HEK293T (cell line): ENCODE measurements at regions not wholly inside any gene's neighbourhood (a gene's known extent, or its start where the extent isn't known, plus 50 kb on each side); places are given as distances from the start of the nearest gene placed in this dataset.

ENCODE experiments used
- CTCF ChIA-PET: fragments of 350-600 bp; formaldehyde crosslinking; extraction: SDS; loops from one replicate; lab custom pipeline; 2021; ENCODE audit warnings: antibody characterized with exemption, inconsistent platforms; lab: Yijun Ruan, JAX
- POLR2A ChIA-PET: fragments of 350-600 bp; formaldehyde crosslinking; extraction: SDS; loops from one replicate; lab custom pipeline; 2020; ENCODE audit warnings: antibody characterized with exemption, inconsistent platforms; lab: Yijun Ruan, JAX
- DNase-seq: peaks from one replicate; pipeline ENCODE4 v3.0.0; 2012; ENCODE audit warnings: mixed read lengths; ENCODE audit errors: extremely low spot score
- ARNT ChIP-seq: fragments of 450-650 bp; IDR thresholded peaks from 2 replicates; pipeline ENCODE4 v1.6.1; 2017; ENCODE audit warnings: mild to moderate bottlenecking
- BHLHE40 ChIP-seq: fragments of 450-650 bp; IDR thresholded peaks from 2 replicates; pipeline ENCODE4 v1.6.1; 2016; ENCODE audit warnings: mild to moderate bottlenecking, moderate library complexity, borderline replicate concordance
- CTBP1 ChIP-seq: fragments of 450-650 bp; IDR thresholded peaks from 2 replicates; pipeline ENCODE4 v1.6.1; 2016; ENCODE audit warnings: borderline replicate concordance
- ELF4 ChIP-seq: fragments of 450-650 bp; IDR thresholded peaks from 2 replicates; pipeline ENCODE4 v1.6.1; 2017; ENCODE audit warnings: antibody characterized with exemption
- FOXA1 ChIP-seq: fragments of 450-650 bp; IDR thresholded peaks from 2 replicates; pipeline ENCODE4 v1.6.1; 2016; ENCODE audit warnings: mild to moderate bottlenecking
- FOXK2 ChIP-seq: fragments of 450-650 bp; IDR thresholded peaks from 2 replicates; pipeline ENCODE4 v1.6.1; 2016; ENCODE audit warnings: mild to moderate bottlenecking
- FOXM1 ChIP-seq: fragments of 450-650 bp; IDR thresholded peaks from 2 replicates; pipeline ENCODE4 v1.6.1; 2017; ENCODE audit warnings: mild to moderate bottlenecking, borderline replicate concordance
- HDGF ChIP-seq: fragments of 450-650 bp; IDR thresholded peaks from 2 replicates; pipeline ENCODE4 v1.6.1; 2017; ENCODE audit warnings: antibody characterized with exemption, borderline replicate concordance
- L3MBTL2 ChIP-seq: fragments of 450-650 bp; conservative IDR thresholded peaks from 2 replicates; pipeline ENCODE4 v1.6.1; 2016; ENCODE audit warnings: mild to moderate bottlenecking
- LEF1 ChIP-seq: fragments of 450-650 bp; IDR thresholded peaks from 2 replicates; pipeline ENCODE4 v1.6.1; 2017; ENCODE audit warnings: mild to moderate bottlenecking, borderline replicate concordance
- NFRKB ChIP-seq: fragments of 450-650 bp; IDR thresholded peaks from 2 replicates; pipeline ENCODE4 v1.6.1; 2016; ENCODE audit warnings: mild to moderate bottlenecking, moderate library complexity
- SP1 ChIP-seq: fragments of 450-650 bp; IDR thresholded peaks from 2 replicates; pipeline ENCODE4 v1.6.1; 2017
- SUZ12 ChIP-seq: fragments of 450-650 bp; IDR thresholded peaks from 2 replicates; pipeline ENCODE4 v1.6.1; 2016; ENCODE audit warnings: mild to moderate bottlenecking
- TARDBP ChIP-seq: fragments of 450-650 bp; IDR thresholded peaks from 2 replicates; pipeline ENCODE4 v1.6.1; 2016
- ZNF384 ChIP-seq: fragments of 450-650 bp; IDR thresholded peaks from 2 replicates; pipeline ENCODE4 v1.6.1; 2016
- TF ChIP-seq, protein P1 (sequence below): fragments of 450-650 bp; IDR thresholded peaks from 2 replicates; pipeline ENCODE4 v1.6.1; 2016

DNA sequence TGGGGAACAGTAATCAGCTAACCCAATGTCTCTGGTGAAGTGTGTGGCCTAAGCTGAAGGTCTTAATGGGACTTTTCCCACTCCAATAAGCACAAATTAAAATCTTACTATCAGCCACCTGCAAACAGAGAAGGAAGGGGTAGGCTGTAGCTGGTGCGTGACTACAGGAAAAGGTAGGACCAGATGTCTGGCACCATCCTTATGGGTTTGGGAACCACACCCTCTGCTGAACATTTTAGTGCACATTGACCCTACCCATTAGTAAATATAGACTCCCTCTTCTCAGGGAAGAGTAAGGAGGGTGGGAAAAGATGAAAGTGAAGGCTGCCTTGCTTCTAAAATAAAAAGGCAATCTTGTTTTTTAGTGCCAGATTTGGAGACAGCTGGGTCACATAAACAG is 602.8 kb downstream of the FAT4 start:
- no peak for DNase-seq
- TF ChIP-seq HDGF, result no peak
- POLR2A ChIA-PET, result no interaction called here
- CTCF ChIA-PET, result no interaction called here

DNA sequence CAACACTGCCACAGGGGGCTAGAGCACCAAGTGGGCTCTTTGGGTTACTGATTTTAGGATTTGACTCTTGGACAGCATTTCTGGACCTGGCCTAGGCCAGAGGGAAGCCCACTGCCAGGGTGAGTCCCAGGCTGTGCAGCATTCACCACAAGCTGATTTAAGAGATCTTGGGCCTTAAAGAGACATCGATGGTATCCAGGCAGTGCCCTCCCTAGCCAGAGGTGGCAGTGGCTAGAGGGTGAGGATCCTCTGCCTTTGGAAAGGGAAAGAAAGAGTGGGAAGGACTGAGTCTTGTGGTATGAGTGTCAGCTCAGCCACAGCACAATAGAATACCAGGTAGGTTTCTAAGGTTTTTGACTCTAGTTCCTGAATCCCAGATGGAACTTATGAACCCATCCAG is 613.9 kb downstream of the FAT4 start:
- CTCF ChIA-PET, result no interaction called here

DNA sequence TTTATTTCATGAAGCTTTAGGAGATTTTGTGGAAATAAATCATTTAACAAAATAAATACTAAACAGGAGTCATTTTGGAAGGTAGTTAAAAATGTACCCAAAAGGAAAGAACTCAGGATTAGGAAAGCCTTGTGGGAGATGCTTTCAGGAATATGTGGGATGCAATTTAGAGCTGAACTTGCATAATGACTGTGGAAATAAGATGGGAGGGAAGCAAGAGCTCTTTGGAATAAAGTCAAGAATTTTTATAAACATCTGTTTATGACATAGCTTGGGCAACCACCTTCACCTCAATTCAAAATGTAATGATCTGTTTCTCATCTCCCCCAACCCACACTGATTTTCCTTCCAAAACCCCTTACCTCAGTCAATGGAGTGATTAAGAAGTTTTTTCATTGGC is 623.8 kb downstream of the FAT4 start:
- DNase-seq, result no peak
- TF ChIP-seq NFRKB (no peak), ZNF384 (no peak), TARDBP (no peak), ARNT (no peak), FOXM1 (no peak), FOXK2 (no peak), HDGF (no peak), SP1 (no peak), SUZ12 (no peak), ELF4 (no peak), FOXA1 (no peak), BHLHE40 (no peak), L3MBTL2 (no peak), CTBP1 (no peak)
- POLR2A ChIA-PET, result no interaction called here
- CTCF ChIA-PET, result no interaction called here

More for the DNA sequence above, 613.9 kb downstream of the FAT4 start:
- no peak for DNase-seq
- no peak for TF ChIP-seq ELF4
- no peak for TF ChIP-seq SUZ12
- no peak for TF ChIP-seq SP1
- no peak for TF ChIP-seq NFRKB
- TF ChIP-seq ZNF384, result no peak
- TF ChIP-seq, protein P1, sequence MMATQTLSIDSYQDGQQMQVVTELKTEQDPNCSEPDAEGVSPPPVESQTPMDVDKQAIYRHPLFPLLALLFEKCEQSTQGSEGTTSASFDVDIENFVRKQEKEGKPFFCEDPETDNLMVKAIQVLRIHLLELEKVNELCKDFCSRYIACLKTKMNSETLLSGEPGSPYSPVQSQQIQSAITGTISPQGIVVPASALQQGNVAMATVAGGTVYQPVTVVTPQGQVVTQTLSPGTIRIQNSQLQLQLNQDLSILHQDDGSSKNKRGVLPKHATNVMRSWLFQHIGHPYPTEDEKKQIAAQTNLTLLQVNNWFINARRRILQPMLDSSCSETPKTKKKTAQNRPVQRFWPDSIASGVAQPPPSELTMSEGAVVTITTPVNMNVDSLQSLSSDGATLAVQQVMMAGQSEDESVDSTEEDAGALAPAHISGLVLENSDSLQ, result no peak
- TF ChIP-seq FOXM1, result no peak
- no peak for TF ChIP-seq HDGF
- TF ChIP-seq L3MBTL2, result no peak
- TF ChIP-seq BHLHE40, result no peak
- TF ChIP-seq TARDBP, result no peak
- no peak for TF ChIP-seq FOXK2
- no peak for TF ChIP-seq ARNT
- no peak for TF ChIP-seq FOXA1
- TF ChIP-seq LEF1, result no peak
- no peak for TF ChIP-seq CTBP1
- POLR2A ChIA-PET, result no interaction called here

DNA sequence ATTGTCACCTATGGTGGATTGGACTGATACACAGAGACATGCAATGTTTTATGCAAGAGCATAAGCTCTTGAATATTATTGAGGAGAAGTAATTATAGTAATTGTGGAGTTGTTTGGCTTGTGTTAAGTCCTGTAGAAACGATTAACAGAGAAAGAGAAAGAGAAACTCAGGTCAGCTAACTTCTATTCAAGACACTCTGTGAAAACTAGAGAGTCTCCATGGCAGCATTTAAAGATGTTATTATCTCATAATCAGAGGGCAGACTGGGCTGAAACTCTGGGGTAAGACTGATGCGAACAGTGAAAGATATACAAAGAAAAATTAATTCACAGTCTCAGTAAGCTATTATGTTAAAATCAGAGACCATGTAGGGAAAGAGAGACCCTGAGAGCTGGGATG is 625.7 kb downstream of the FAT4 start:
- DNase-seq, result no peak
- ChIA-PET POLR2A (no interaction called here), CTCF (no interaction called here)
- no peak for TF ChIP-seq ELF4
- TF ChIP-seq FOXA1, result no peak
- no peak for TF ChIP-seq HDGF
- TF ChIP-seq FOXM1, result no peak
- TF ChIP-seq ARNT, result no peak
- no peak for TF ChIP-seq ZNF384
- TF ChIP-seq SUZ12, result no peak
- no peak for TF ChIP-seq BHLHE40
- TF ChIP-seq, protein P1, result no peak
- TF ChIP-seq SP1, result no peak

DNA sequence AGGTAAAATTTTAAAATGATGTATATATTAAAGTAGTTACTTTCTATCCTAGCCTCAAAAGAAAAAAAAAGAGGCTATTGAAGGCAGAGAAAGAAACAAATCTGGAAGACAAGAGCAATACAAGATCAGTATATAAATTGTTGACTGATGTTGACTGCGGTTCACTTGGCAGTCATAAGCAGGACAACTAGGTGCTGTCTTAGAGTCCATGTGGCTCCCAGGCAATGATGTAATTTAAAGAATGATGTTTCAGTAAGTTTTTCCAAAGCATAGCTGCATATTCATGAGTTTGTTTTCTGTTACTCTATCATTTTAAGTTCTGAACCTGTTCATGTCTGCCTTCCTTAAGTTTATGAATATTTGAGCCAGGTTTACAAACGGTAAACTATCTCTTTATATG is 630.2 kb downstream of the FAT4 start:
- TF ChIP-seq LEF1 (no peak), SP1 (no peak), ZNF384 (no peak), FOXM1 (no peak), ELF4 (no peak), ARNT (no peak), L3MBTL2 (no peak), FOXA1 (no peak), SUZ12 (no peak), FOXK2 (no peak), HDGF (no peak), NFRKB (no peak)
- DNase-seq, result no peak
- ChIA-PET CTCF (no interaction called here), POLR2A (no interaction called here)

DNA sequence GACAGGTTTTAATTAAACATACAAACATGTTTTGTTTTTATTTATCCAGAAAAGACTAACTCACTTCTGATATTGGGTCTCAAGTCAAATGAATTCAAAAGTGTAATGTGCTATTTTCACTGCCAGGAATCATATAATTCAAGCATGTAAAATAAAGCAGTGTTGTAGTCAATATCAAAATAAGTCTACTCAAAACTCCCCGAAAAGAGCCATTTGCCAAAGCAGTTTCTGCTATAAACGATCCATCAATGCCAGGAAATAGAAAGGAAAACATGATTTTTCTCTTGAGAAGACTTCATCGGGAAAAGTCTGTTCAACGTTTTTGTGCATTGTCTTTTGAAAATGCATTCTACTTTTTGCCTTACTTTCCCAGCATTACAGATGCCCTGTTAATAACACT is 633.3 kb downstream of the FAT4 start:
- CTCF ChIA-PET, result no interaction called here
- no peak for DNase-seq
- no peak for TF ChIP-seq FOXA1
- TF ChIP-seq, protein P1, result no peak
- TF ChIP-seq ARNT, result no peak
- TF ChIP-seq TARDBP, result no peak
- TF ChIP-seq FOXM1, result no peak
- no peak for TF ChIP-seq CTBP1
- TF ChIP-seq NFRKB, result no peak
- TF ChIP-seq BHLHE40, result no peak
- TF ChIP-seq LEF1, result no peak
- TF ChIP-seq FOXK2, result no peak
- no peak for TF ChIP-seq L3MBTL2
- TF ChIP-seq SUZ12, result no peak
- no peak for TF ChIP-seq SP1
- POLR2A ChIA-PET, result no interaction called here
